CD4-positive, alpha-beta T cell treated with Interleukin-2 at 100 ng/mL for 4 hours (primary cell): ENCODE measurements at regions not wholly inside any gene's neighbourhood (a gene's known extent, or its start where the extent isn't known, plus 50 kb on each side); places are given as distances from the start of the nearest gene placed in this dataset.
"Not testable (repeated sequence)": the region's sequence is repeated elsewhere in the genome, so short reads cannot be mapped to it uniquely, and the experiment has no call there.

Source experiments
- DNase-seq: peaks from one replicate; pipeline ENCODE4 v3.0.0-alpha.2; 2020; ENCODE audit warnings: low spot score

DNA sequence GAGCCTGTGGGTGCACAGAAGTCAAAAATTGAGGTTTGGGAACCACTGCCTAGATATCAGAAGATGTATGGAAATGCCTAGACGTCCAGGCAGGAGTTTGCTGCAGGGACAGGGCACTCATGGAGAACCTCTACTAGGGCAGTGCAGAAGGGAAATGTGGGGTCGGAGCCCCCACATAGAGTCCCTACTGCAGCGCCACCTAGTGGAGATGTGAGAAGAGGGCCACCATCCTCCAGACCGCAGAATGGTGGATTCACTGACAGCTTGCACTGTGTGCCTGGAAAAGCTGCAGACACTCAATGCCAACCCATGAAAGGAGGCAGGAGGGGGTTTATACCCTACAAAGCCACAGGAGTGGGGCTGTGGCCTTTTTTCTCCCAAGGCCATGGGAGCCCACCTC is 159.0 kb upstream of the ROPN1B start:
- DNase-seq, result not testable (repeated sequence)

GRCh38 chr3:125822175-125822574 is 146.8 kb upstream of the ROPN1B start:
- DNase-seq, result peak; percentile 71

DNA sequence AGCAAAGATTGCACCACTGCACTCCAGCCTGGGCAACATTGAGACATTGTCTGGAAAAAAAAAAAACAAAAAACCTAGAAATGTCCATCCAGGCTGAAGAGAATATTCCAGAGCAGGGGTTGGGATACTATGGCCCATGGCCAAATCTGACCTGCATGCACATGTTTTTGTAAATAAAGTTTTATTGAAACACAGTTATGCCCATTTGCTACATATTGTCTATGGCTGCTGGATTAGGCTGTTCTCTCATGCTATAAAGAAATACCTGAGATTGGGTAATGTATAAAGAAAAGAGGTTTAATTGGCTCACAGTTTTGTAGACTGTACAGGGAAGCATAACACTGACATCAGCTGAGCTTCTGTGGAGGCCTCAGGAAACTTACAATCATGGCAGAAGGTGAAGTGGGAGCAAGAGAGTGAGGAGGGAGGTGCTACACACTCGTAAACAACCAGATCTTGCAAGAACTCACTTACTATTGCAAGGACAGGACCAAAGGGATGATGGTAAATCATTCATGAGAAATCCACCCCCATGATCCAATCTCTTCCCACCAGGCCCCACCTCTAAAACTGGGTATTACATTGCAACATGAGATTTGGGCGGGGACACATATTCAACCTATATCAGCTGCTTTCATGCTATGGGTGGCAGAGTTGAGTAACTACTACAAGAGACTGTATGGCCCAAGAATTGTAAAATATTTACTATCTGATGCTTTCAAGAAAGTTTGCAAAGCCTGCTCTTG is 137.8 kb upstream of the ROPN1B start:
- not testable (repeated sequence) for DNase-seq

DNA sequence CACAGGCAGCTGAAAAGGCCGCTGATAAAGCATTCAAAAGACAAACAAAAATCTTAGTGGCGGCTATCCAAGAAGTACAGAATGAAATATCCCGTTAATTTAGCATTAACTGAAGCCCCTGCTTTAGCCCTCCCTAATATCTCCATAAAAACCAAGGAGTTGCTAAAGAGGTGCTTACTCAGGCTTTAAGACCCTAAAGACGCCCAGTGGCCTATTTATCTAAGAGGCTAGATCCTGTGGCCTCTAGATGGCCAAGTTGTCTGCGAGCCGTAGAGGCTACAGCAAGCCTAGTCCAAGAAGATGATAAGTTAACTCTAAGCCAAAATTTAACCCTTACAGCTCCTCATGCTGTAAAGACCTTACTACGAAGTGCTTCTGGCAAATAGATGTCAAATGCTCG is 133.4 kb upstream of the ROPN1B start:
- DNase-seq, result not testable (repeated sequence)

GRCh38 chr3:125836011-125836551 is 132.9 kb upstream of the ROPN1B start:
- peak; percentile 79 for DNase-seq

GRCh38 chr3:125836786-125837185 is 132.2 kb upstream of the ROPN1B start:
- peak; percentile 27 for DNase-seq

- DNase-seq, result not testable (repeated sequence)
Observed at GRCh38 chr3:125838857-125839256, 130.1 kb upstream of the ROPN1B start.

DNA sequence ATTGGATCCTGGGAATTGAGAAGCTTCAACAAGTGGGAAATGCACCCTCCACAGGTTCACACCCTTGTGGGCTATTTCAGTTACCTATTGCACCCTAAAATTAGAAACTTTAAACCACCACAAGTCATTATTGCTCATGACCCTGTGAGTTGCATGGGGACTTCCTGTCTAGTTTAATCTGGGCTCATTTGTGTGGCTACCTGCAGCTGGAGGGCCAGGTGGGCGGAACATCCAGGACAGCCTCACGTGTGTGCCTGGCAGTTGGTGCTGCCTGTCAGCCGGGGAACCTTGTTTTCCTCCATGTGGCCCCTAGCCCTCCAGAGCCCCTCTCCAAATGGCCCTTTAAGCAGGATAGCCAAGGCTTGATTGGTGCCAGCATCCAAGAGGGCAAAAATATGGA is 128.5 kb upstream of the ROPN1B start:
- DNase-seq, result not testable (repeated sequence)

DNA sequence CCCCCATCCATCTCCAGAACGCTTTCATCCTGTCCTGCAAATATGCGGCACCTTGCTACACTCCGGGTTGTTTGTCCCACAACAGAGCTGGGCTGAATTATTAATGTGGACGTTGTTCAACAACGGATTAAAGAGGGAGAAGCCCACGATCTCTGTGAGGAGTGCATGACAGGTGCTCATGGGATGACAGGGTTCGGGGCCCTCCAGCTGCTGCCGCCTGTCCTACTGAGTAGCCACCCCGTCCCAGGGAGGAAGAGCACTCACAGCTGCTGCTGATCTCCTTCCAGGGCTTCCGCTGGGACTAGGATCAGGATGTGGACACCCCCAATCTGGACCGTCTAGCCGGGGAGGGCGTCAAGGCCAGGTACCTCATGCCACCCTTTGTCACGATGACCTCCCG is 121.0 kb upstream of the ROPN1B start:
- not testable (repeated sequence) for DNase-seq

DNA sequence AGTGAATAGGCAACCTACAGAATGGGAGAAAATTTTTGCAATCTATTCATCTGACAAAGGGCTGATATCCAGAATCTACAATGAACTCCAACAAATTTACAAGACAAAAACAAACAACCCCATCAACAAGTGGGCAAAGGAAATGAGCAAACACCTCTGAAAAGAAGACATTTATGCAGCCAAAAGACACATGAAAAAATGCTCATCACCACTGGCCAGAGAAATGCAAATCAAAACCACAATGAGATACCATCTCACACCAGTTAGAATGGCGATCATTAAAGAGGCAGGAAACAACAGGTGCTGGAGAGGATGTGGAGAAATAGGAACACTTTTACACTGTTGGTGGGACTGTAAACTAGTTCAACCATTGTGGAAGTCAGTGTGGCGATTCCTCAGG is 114.0 kb upstream of the ROPN1B start:
- not testable (repeated sequence) for DNase-seq

DNA sequence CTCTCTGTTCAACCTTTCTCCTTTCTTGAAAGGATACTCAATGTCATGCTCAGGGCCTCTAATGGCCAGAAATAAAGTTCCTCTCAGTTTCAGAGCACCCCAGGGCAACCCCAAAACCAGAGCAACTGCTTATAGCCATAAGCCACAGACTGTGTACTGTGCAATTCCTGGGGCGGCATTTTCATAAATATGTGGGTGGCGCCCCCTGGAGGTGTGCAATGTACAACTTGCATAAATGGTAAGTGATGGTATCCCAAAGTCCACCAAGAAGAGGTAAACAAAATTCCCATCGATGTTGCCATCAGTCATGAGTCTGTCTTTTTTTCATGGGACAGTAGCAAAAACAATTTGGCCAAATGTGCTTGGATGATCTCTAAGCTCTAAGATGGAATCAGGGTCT is 108.4 kb upstream of the ROPN1B start:
- not testable (repeated sequence) for DNase-seq

DNA sequence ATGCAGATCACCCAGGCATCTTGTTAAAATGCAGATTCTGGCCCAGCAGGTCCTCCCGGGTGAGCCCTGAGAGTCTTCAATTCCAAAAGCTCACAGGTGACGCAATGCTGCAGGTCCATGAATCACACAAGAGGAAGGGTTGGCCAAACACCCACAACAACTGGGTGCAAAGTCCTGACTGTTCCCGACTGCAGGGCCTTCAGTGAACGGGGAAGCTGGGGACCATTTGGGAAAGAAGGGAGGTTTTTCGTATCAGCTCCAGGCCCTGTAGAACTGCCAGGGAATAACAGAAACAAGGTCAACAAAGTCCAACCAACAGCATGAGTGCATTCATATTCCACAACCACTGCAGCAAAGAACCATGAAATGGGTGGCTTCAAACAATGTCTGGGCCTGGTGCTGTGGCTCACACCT is 106.1 kb upstream of the ROPN1B start:
- DNase-seq, result not testable (repeated sequence)

GRCh38 chr3:125864532-125864931 is 104.4 kb upstream of the ROPN1B start:
- not testable (repeated sequence) for DNase-seq

DNA sequence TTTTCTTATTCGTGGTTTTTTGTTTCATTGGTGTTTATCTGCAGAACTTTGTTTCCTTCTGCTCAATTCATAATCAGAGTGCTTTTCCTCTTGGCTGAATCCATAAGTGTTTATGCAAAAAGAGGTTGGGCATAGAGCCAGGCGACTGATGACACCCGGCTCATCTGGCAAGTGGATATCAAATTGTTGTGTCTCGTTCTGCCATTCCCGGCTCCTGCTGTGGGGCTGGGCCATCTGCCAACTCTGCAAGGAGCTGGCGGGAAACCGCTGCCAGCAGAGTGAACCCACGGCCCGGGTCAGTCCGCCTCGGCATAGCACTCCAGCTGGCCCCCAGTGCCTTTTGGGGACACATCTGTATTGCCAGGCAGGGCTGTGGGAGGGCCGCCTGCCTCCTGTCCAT is 83.0 kb upstream of the ROPN1B start:
- DNase-seq, result not testable (repeated sequence)

DNA sequence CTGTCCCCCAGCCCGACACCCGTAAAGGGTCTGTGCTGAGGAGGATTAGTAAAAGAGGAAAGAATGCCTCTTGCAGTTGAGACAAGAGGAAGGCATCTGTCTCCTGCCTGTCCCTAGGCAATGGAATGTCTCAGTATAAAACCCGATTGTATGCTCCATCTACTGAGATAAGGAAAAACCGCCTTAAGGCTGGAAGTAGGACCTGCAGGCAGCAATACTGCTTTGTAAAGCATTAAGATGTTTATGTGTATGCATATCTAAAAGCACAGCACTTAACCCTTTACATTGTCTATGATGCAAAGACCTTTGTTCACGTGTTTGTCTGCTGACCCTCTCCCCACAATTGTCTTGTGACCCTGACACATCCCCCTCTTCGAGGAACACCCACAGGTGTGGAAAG is 69.8 kb upstream of the ROPN1B start:
- DNase-seq, result not testable (repeated sequence)

DNA sequence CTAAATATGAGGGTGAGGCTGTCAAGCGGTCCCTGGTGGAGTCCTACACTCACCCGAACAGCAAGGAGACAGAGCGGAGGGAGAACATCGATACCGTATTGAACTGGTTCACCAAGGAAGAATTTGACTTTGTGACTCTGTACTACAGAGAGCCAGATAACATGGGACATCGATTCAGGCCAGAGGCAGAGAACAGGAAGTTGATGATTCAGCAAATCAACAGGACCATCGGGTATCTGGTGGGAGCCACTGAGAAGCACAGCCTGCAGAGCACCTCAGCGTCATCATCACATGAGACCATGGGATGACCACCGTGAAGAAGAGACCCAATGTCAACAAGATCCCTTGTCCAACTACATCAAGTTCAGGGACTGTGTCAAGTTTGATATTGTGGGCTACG is 67.5 kb upstream of the ROPN1B start:
- DNase-seq, result not testable (repeated sequence)

DNA sequence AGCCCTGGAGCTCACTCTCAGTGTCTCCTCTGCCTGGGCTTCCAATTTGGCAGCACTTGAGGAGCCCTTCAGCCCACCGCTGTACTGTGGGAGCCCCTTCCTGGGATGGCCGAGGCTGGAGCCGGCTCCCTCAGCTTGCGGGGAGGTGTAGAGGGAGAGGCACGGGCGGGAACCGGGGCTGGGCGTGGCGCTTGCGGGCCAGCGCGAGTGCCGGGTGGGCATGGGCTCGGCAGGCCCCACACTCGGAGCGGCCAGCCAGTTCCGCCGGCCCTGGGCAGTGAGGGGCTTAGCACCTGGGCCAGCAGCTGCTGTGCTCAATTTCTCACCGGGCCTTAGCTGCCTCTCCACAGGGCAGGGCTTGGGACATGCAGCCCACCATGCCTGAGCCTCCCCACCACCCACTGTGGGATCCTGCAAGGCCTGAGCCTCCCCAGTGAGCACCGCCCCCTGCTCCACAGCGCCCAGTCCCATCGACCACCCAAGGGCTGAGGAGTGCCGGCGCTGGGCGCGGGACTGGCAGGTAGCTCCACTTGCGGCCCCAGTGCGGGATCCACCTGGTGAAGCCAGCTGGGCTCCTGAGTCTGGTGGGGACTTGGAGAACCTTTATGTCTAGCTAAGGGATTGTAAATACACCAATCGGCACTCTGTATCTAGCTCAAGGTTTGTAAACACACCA is 65.1 kb upstream of the ROPN1B start:
- not testable (repeated sequence) for DNase-seq

DNA sequence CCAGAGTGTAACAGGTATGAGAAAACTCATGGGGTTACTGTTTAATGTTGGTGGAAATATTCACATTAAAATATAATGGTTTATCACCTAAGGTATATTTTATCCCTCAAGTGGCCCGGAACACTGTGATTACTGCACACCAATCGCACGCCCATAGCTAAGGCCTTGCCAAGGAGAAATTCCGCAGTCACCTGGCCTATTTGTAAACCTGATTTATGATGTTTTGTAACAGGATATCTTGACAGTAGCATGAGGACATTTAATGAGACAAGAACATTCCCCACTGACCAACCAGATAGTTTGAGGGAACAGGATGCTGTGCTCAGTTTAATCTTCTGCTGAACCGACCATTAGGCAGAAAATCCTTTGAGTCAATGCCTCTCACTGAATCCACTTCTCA is 61.7 kb upstream of the ROPN1B start:
- not testable (repeated sequence) for DNase-seq

GRCh38 chr3:125910851-125911250 is 58.1 kb upstream of the ROPN1B start:
- not testable (repeated sequence) for DNase-seq

- not testable (repeated sequence) for DNase-seq
Observed at GRCh38 chr3:125914608-125915436, 54.2 kb upstream of the ROPN1B start.

DNA sequence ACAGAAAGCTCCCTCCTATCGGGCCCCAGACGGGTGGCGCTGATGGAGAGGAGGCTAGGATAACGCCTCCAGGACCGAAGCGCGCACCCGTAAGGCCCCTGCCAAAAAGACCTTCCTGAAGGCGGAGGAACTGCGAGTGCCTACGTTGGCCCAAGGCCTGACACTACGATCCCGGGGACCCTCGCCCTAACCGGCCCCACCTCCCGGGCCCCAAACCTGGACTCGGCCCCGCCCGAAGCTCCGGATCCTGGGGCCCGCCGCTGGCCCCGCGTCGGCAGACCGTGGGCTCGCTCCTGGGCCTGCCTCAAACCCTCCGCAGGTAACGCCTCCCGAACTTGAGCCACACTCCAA is 53.6 kb upstream of the ROPN1B start:
- DNase-seq, result not testable (repeated sequence)

GRCh38 chr3:125915792-125916375 is 53.1 kb upstream of the ROPN1B start:
- peak; percentile 100 for DNase-seq
